ENCODE measurements at regions not wholly inside any gene's neighbourhood (a gene's known extent, or its start where the extent isn't known, plus 50 kb on each side); places are given as distances from the start of the nearest gene placed in this dataset.
A peak's percentile ranks its signal among the peaks of the same experiment; 100 is the strongest.

GRCh38 chr18:8984131-8984721, 118.3 kb upstream of the NDUFV2 start:
- BruUV-seq (replicated peaks), result no TSS peak

GRCh38 chr18:8987241-8987640, 115.3 kb upstream of the NDUFV2 start:
- no TSS peak for BruUV-seq (replicated peaks)
- intact Hi-C loops (cut with micrococcal nuclease; ENCODE audit: unreplicated experiment), result no loop called here
- no peaks in the 10 kb centered on the region for H3K9me2 ChIP-seq (ENCODE audit: insufficient read depth, low read length)

More at GRCh38 chr18:8984131-8984721, 118.3 kb upstream of the NDUFV2 start:
- peak overlapping the region; percentile 13; the same call in 1 of the 2 replicates for H2AFZ ChIP-seq (ENCODE audit: low read length)
- peaks cover 63% of the 10 kb centered on the region for H3K4me1 ChIP-seq (ENCODE audit: insufficient read depth, low read length, poor library complexity, severe bottlenecking)
- H3K27ac ChIP-seq (ENCODE audit: low read depth, low read length, poor library complexity, severe bottlenecking), result no peak overlapping the region
- H3K79me2 ChIP-seq (ENCODE audit: insufficient read depth, low read depth, low read length), result no peaks in the 10 kb centered on the region
- H3K36me3 ChIP-seq (ENCODE audit: insufficient read depth, low read length), result no peaks in the 10 kb centered on the region
- no peaks in the 10 kb centered on the region for H3K9me2 ChIP-seq (ENCODE audit: insufficient read depth, low read length)
- no peaks in the 10 kb centered on the region for H3K9me3 ChIP-seq (ENCODE audit: low read length)
- DNase-seq (ENCODE audit: low spot score), result no peak
- H3K4me3 ChIP-seq (ENCODE audit: low read depth, low read length, poor library complexity, severe bottlenecking), result no peak overlapping the region
- no peak overlapping the region for H3K4me2 ChIP-seq (ENCODE audit: low read length)
- TF ChIP-seq EZH2phosphoT487 (IDR thresholded peaks at IDR 0.05; ENCODE audit: borderline replicate concordance, low read depth, low read length) (no peak), CTCF (conservative IDR thresholded peaks at IDR 0.05; ENCODE audit: low read length) (no peak)
- POLR2A ChIA-PET, result interaction anchor here (0.5 to 2.3 kb wide), 9 partner anchors 54 to 404 kb away, joined by 3 to 9 read pairs (median 3); no protein-coding TSS in a partner anchor
- intact Hi-C loops (cut with micrococcal nuclease; ENCODE audit: unreplicated experiment), result loop anchor here (5.0 kb wide), 1 partner anchor 162 kb away; no protein-coding TSS in a partner anchor
- CTCF ChIA-PET (ENCODE audit: unreplicated experiment), result interaction anchor here (0.8 kb wide), 1 partner anchor 167 kb away, joined by 3 read pairs; no protein-coding TSS in a partner anchor
- H4K20me1 ChIP-seq (ENCODE audit: insufficient read depth, low read length), result no peaks in the 10 kb centered on the region

More at GRCh38 chr18:8987241-8987640, 115.3 kb upstream of the NDUFV2 start:
- Histone ChIP-seq H3K4me3 (ENCODE audit: low read depth, low read length, poor library complexity, severe bottlenecking) (no peak overlapping the region), H3K4me1 (ENCODE audit: insufficient read depth, low read length, poor library complexity, severe bottlenecking) (peaks cover 47% of the 10 kb centered on the region), H3K79me2 (ENCODE audit: insufficient read depth, low read depth, low read length) (no peaks in the 10 kb centered on the region), H3K36me3 (ENCODE audit: insufficient read depth, low read length) (no peaks in the 10 kb centered on the region), H3K27ac (ENCODE audit: low read depth, low read length, poor library complexity, severe bottlenecking) (peak overlapping the region; percentile 17), H3K4me2 (ENCODE audit: low read length) (peak overlapping the region; percentile 12; the same call in 1 of the 2 replicates), H2AFZ (ENCODE audit: low read length) (peak overlapping the region; percentile 63; the same call in 1 of the 2 replicates), H4K20me1 (ENCODE audit: insufficient read depth, low read length) (no peaks in the 10 kb centered on the region), H3K9me3 (ENCODE audit: low read length) (no peaks in the 10 kb centered on the region)
- no peak for DNase-seq (ENCODE audit: low spot score)
- ChIA-PET POLR2A (interaction anchor here (1.1 to 2.1 kb wide), 6 partner anchors 9 to 505 kb away, joined by 3 to 6 read pairs (median 4); no protein-coding TSS in a partner anchor), CTCF (ENCODE audit: unreplicated experiment) (interaction anchor here (0.6 to 2.0 kb wide), 3 partner anchors 262 to 334 kb away, joined by 3 to 8 read pairs (median 4); no protein-coding TSS in a partner anchor)
- TF ChIP-seq EZH2phosphoT487 (IDR thresholded peaks at IDR 0.05; ENCODE audit: borderline replicate concordance, low read depth, low read length), result no peak
- TF ChIP-seq CTCF (conservative IDR thresholded peaks at IDR 0.05; ENCODE audit: low read length), result no peak

Measured in OCI-LY7 (cell line).